Mucosa of rectum (tissue), 2 donors: ENCODE measurements at regions not wholly inside any gene's neighbourhood (a gene's known extent, or its start where the extent isn't known, plus 50 kb on each side); places are given as distances from the start of the nearest gene placed in this dataset.

Experiments
- H3K27ac ChIP-seq, 2 donors: one replicate each; pipeline ENCODE4 v1.7.0; 2013; ENCODE audit warnings: inconsistent platforms in 2 of 2, low read depth in 2 of 2, low read length in 2 of 2
- H3K27me3 ChIP-seq, 2 donors: one replicate each; pipeline ENCODE4 v1.7.0; 2013; ENCODE audit warnings: low read length in 2 of 2; ENCODE audit not compliant: control insufficient read depth in 2 of 2, insufficient read depth in 2 of 2
- H3K36me3 ChIP-seq, 2 donors: one replicate each; pipeline ENCODE4 v1.7.0; 2013; ENCODE audit warnings: low read length in 2 of 2; ENCODE audit not compliant: control insufficient read depth in 2 of 2, insufficient read depth in 2 of 2
- H3K4me1 ChIP-seq, 2 donors: one replicate each; pipeline ENCODE4 v1.7.0; 2013; ENCODE audit warnings: low read length in 2 of 2, mild to moderate bottlenecking in 1 of 2; ENCODE audit not compliant: control insufficient read depth in 2 of 2, insufficient read depth in 2 of 2
- H3K4me3 ChIP-seq, 2 donors: one replicate each; pipeline ENCODE4 v1.7.0; 2013; ENCODE audit warnings: low read length in 2 of 2
- H3K9ac ChIP-seq, 2 donors: one replicate each; pipeline ENCODE4 v1.7.0; 2013; ENCODE audit warnings: low read length in 2 of 2, low read depth in 1 of 2, mild to moderate bottlenecking in 1 of 2
- H3K9me3 ChIP-seq, 2 donors: one replicate each; pipeline ENCODE4 v1.7.0; 2013; ENCODE audit warnings: low read length in 2 of 2; ENCODE audit not compliant: control insufficient read depth in 2 of 2
- donor health status: healthy.
- donor health status: Normal muscosa, but diverticular disease.

DNA sequence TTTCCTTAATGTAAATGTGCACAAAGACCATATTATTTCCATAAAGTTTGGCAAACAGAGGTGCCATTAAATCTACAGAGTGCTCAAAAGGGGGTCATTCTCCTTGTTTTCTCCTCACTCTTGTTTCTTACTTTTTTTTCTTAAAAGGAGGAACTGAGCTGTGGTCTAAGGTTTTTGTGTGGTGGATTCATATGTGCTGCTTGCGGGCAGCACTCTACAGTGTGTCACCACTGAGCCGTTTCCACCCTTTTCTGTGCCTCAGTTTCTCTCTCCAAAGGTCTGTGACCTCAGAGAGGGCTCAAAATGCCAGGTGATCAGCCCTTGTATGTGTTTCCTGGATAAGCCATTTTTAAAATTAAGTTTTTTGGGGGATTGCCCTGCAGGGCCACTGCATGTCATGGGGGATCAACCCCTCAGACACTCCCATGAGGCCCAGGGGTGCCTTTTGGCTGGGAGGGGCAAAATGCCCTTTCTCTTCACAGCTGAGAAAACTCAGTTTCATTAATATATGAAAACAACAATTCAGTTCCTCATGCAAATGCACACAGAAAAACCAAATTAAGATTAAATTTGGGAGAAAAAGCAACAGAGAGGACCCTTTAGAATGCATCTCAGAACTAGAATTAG is 56.9 kb upstream of the VOPP1 start:
- no peaks in the 10 kb centered on the region for H3K9me3 ChIP-seq
- no peak overlapping the region for H3K27ac ChIP-seq
- no peaks in the 10 kb centered on the region for H3K27me3 ChIP-seq
- H3K4me1 ChIP-seq: no peaks in the 10 kb centered on the region
- no peak overlapping the region for H3K4me3 ChIP-seq
- H3K9ac ChIP-seq: no peak overlapping the region
- H3K36me3 ChIP-seq: no peaks in the 10 kb centered on the region

DNA sequence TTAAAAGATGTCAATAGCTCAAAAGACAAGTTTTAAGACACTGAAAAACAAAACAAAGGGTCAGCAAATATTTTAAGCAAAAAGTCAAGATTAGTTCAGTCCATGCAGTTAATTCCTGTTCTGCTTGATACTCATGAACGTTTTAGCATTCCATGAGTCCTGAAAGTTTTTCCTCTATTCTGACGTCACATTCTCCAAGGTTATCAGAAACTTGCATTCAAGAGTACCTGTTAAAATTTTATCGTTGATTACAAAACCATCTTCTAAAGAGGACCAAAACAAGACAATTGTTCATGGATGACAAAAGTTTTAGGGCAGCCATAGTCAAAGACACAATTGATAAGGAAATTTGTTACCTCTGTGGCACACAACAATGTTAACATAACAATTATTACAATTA is 52.5 kb upstream of the VOPP1 start:
- H3K27ac ChIP-seq: no peak overlapping the region
- H3K4me1 ChIP-seq: no peaks in the 10 kb centered on the region
- H3K9ac ChIP-seq: no peak overlapping the region
- H3K4me3 ChIP-seq: no peak overlapping the region
- no peaks in the 10 kb centered on the region for H3K9me3 ChIP-seq
- H3K27me3 ChIP-seq: peaks cover 0 to 4% of the 10 kb centered on the region in 2 donors
- H3K36me3 ChIP-seq: no peaks in the 10 kb centered on the region

DNA sequence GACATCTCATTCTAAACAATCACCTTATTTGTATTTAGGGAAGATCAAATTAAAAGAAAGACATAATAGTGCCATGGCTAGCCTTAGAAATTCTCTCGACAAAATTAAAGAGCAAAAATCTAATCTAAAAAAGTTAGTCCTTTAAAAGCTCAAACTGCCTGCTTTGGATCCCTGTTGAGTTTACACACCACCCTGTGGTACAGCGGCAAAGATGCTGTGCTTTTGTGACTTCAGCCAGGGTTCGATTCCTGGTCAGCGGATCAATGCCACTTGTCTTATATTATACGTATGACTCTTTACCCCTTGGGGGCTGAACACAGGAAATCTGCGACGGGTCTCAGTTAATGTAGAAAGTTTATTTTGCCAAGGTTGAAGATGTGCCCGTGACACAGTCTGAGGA is 51.3 kb upstream of the VOPP1 start:
- Histone ChIP-seq H3K36me3 (no peaks in the 10 kb centered on the region), H3K27ac (no peak overlapping the region), H3K9me3 (no peaks in the 10 kb centered on the region), H3K27me3 (peaks cover 0 to 4% of the 10 kb centered on the region in 2 donors), H3K9ac (no peak overlapping the region), H3K4me1 (no peaks in the 10 kb centered on the region), H3K4me3 (no peak overlapping the region)

DNA sequence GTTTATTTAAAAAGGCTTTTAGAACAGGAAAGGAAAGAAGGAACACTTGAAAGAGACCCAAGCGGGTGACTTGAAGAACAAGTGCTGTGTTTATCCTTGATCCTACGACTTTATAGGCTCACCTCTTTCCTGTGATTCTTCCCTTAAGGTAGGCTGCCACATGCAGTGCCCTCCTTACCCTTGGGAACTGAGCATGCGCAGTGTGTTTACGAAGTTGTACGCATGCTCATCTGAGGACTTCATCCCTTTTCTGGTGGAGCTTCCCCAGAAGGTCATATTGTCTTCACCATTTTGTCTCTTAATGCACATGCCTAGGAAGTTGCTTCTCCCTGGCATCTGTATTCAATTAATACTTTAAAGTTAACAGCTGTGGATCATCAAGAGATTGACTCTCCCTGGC is 49.9 kb upstream of the VOPP1 start:
- H3K36me3 ChIP-seq: no peaks in the 10 kb centered on the region

More for the DNA sequence above, 49.9 kb upstream of the VOPP1 start:
- Histone ChIP-seq H3K27ac (no peak overlapping the region), H3K27me3 (peaks cover 0 to 4% of the 10 kb centered on the region in 2 donors), H3K4me3 (no peak overlapping the region), H3K9me3 (no peaks in the 10 kb centered on the region), H3K9ac (no peak overlapping the region), H3K4me1 (no peaks in the 10 kb centered on the region)
